Choroid plexus epithelial cell (primary cell): ENCODE measurements at regions not wholly inside any gene's neighbourhood (a gene's known extent, or its start where the extent isn't known, plus 50 kb on each side); places are given as distances from the start of the nearest gene placed in this dataset.

Experiments used
- DNase-seq: peaks from one replicate; pipeline ENCODE4 v3.0.0-alpha.2; 2010; ENCODE audit warnings: low read depth
- H3K4me3 ChIP-seq: 2 replicates; pipeline ENCODE4 v1.5.1; 2011; ENCODE audit warnings: low read depth, mild to moderate bottlenecking, control low read depth, low read length, moderate library complexity
- CTCF ChIP-seq: conservative IDR thresholded peaks from 2 replicates; pipeline ENCODE4 v1.5.1; 2011; ENCODE audit warnings: low read depth, mild to moderate bottlenecking, control low read depth, inconsistent platforms, low read length, moderate library complexity

GRCh38 chr11:87909178-87909577 lies 266.1 kb downstream of the RAB38 start:
- DNase-seq: no peak
- no peak for TF ChIP-seq CTCF
- H3K4me3 ChIP-seq: no peak overlapping the region

GRCh38 chr11:87908086-87908485 lies 267.2 kb downstream of the RAB38 start:
- no peak for TF ChIP-seq CTCF
- H3K4me3 ChIP-seq: no peak overlapping the region
- no peak for DNase-seq

GRCh38 chr11:87903345-87903744 lies 271.9 kb downstream of the RAB38 start:
- DNase-seq: no peak
- no peak overlapping the region for H3K4me3 ChIP-seq
- TF ChIP-seq CTCF: no peak

- no peak for DNase-seq
- TF ChIP-seq CTCF: no peak
- no peak overlapping the region for H3K4me3 ChIP-seq
Observed at GRCh38 chr11:87901341-87901740, 273.9 kb downstream of the RAB38 start.

- H3K4me3 ChIP-seq: no peak overlapping the region
- DNase-seq: no peak
- TF ChIP-seq CTCF: no peak
Observed at GRCh38 chr11:87897921-87898320, 277.3 kb downstream of the RAB38 start.

GRCh38 chr11:87897071-87897470 lies 278.2 kb downstream of the RAB38 start:
- H3K4me3 ChIP-seq: no peak overlapping the region
- no peak for DNase-seq
- TF ChIP-seq CTCF: no peak

- no peak for DNase-seq
- no peak overlapping the region for H3K4me3 ChIP-seq
- TF ChIP-seq CTCF: no peak
Observed at GRCh38 chr11:87894961-87895360, 280.3 kb downstream of the RAB38 start.
